Hepatic stellate cell (primary cell): ENCODE measurements at regions not wholly inside any gene's neighbourhood (a gene's known extent, or its start where the extent isn't known, plus 50 kb on each side); places are given as distances from the start of the nearest gene placed in this dataset.
"Not testable (repeated sequence)": the region's sequence is repeated elsewhere in the genome, so short reads cannot be mapped to it uniquely, and the experiment has no call there.

Experiments
- DNase-seq: peaks from one replicate; pipeline ENCODE4 v3.0.0; 2011; ENCODE audit warnings: low spot score

- no peak for DNase-seq
Measured at GRCh38 chr5:29162297-29162696, 2031.2 kb upstream of the CDH6 start.

DNA sequence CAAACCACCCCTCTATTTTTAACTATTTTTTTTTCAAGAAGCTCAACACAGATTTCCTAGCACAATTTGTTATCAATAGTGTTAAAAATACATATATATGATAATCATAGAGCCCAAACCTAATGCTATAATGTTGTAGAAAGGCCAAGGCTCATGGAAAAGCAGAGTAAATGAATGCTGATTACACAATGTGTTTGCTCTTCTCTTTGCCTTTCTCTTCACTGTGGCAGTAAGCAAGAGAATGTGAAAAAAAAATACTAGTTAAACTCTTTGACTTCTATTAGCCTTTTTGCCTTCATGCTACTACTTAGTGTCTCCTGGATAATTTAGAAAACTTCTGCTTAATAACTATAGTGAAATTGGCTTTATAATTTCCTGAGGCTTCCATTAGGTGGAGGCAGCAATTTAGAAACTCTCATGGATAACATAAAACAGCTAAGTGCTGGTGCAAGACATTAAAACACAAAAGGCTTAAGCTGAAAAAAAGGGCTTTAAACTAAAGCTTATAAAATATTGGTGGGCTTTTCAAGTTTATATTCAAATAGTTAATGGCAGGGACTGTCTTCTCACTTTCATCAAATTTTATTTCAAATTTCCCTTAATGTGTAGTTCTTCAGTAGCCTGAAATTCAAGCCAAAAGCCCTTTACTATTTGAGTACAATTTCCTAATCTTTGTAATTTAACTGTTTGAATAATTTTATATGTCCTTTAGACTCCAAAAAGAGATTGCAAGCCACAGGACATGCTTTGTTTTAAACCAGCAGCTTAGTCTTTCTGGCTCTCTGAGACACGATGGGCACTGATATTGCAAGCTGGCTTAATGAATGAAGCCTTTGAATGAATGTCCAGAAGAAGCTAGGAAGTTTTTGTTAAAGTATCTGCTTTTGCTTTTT, 2031.8 kb upstream of the CDH6 start:
- DNase-seq: no peak

DNA sequence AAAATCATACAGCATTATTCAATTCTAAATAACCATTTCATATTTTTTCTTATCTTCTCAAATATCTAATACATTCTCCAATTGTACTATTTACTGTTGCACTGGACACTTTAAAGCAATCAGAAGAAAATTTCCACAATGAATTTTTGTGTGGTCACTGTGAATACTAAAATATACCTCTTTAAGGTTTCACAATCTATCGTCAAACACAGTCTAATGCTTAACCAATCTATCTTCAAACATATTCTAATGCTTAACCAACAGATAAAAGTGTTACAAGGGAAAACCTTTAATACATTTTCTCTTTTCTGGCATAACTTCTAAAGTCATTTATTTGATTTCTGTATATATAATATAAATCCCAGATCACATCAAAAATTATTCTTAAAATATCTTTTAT, 2035.5 kb upstream of the CDH6 start:
- DNase-seq: no peak

- DNase-seq: no peak
Measured at GRCh38 chr5:29150840-29151239, 2042.6 kb upstream of the CDH6 start.

DNA sequence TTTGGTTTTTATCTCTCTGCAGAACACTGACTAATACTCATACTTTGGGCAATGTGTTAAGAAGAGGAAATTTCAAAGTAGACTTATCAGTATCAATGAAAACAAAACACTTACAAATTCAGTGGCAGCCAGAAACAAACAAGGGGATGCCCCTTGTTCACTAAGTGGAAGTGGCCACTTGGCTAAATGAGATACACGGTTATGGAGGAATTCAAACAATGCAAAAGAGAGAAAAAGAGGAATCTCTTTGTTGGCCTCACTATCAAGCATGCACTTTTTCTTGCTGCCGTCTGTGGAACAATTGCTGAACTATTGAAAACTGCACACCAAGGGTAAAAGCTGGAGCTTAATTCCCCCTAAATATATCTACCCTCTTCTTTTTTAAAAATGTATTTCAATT, 2044.9 kb upstream of the CDH6 start:
- no peak for DNase-seq

DNA sequence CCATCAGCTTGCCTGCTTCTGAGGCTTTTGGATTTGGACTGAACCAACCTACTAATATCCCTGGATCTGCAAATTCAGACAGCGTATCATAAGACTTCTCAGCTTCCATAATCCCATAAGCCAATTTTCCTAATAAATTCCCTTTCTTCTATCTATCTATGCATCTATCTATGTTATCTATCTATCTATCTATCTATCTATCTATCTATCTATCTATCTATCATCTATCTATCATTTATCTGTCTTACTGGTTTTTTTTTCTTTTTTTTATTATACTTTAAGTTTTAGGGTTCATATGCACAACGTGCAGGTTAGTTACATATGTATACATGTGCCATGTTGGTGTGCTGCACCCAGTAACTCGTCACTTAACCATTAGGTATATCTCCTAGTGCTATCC, 2045.4 kb upstream of the CDH6 start:
- DNase-seq: no peak

- no peak for DNase-seq
Measured at GRCh38 chr5:29143266-29143665, 2050.2 kb upstream of the CDH6 start.

DNA sequence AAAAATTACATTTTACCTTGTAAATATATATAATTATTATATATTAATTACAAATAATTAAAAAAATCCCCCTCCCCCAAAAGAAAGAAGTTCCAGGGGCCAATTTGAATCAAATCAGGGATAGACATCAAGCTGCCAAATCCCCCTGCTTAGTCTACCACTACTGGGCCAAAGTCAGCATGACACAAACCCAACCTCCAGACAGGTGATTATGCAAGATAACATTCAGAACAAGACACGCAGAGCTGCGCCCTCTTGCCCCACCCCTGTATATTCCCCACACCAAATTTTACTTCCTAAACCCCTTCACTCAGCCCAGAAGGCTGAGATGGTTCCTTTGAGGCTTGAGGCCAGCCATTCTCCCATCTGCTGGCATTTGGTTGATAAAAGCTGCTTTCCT, 2059.1 kb upstream of the CDH6 start:
- no peak for DNase-seq

DNA sequence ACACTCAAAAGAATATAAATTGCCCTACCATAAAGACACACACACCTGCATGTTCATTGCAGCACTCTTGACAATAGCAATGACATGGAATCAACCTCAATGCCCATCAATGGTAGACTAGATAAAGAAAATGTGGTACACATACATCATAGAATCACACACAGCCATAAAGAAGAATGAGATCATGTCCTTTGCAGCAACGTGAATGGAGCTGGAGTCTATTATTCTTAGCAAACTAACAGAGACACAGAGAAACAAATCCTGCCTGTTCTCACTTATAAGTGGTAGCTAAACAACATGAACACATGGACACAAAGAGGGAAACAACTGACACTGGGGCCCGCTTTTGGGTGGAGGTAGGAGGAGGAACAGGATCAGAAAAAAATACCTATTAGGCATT, 2062.2 kb upstream of the CDH6 start:
- no peak for DNase-seq

DNA sequence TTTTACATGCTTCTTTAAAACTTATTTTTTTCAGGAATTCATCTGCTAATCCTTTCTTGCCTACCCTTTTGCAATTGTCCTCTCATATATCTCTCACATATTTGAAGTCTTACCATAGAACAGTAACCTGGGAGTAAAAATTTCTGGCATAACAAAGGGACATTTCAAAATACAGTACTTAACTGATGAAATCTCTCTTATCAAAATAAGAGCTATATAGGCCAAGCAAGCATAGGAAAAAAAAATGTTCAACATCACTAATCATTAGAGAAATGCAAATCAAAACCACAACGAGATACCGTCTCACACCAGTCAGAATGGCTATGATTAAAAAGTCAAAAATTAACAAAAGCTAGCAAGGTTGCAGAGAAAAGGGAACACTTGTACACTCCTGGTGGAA, 2062.7 kb upstream of the CDH6 start:
- no peak for DNase-seq

GRCh38 chr5:29127524-29128156, 2065.8 kb upstream of the CDH6 start:
- DNase-seq: not testable (repeated sequence)

DNA sequence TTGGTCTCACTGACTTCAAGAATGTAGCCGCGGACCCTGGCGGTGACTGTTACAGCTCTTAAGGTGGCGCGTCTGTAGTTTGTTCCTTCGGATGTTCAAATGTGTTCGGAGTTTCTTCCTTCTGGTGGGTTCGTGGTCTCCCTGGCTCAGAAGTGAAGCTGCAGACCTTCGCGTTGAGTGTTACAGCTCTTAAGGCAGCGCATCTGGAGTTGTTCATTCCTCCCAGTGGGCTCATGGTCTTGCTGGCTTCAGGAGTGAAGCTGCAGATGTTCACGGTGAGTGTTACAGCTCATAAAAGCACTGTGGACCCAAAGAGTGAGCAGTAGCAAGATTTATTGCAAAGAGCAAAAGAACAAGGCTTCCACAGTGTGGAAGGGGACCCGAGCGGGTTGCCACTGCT, 2067.0 kb upstream of the CDH6 start:
- DNase-seq: not testable (repeated sequence)

- no peak for DNase-seq
Measured at GRCh38 chr5:29122306-29122705, 2071.2 kb upstream of the CDH6 start.

DNA sequence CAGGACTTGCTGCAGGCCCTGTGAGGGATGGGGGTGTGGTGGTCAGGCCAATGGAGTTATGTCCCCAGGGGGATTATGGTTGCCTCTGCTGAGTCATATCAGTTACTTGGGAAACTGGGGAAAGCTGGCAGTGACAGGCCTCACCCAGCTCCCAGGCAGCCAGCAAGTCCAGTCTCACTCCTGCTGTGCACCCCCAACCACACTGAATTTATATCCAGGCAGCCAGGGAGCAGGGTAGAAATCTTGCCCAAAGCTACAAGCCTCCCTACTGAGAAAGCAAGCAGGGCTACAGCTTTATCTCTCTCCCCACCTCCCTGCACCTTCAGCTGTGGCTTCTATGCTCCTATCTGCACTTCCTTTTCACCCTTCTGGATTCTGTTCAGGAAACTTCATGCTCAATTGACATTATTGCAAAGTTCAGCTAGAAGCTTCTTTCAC, 2076.0 kb upstream of the CDH9 start:
- DNase-seq: no peak

GRCh38 chr5:29113516-29113915, 2075.1 kb upstream of the CDH9 start:
- DNase-seq: no peak

- DNase-seq: no peak
Measured at GRCh38 chr5:29099585-29099984, 2061.2 kb upstream of the CDH9 start.

DNA sequence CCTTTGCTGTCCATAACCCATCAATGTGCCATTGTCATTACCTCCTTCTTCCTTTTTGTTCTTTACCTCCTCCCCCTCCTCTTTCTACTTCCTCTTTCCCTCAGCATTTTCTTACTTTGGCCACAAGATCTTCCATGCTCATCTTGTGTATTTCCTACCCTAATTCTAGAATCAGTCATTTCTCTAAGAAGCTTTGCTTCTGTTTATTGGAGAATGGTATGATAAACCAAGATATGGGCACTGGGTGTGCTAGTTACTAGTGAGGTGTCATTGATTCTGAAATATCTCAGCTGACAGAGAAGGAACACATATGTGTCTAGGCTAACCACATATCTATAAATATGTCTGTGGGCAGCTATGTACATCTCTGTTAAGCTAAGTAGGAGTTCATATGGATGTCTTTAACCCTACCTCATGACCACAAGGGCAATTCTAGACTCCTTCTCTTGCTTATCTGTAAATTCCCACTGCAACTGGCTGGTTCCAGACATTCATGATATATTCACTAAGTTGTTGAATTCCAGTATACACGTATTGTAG, 2051.3 kb upstream of the CDH9 start:
- DNase-seq: no peak

- no peak for DNase-seq
Measured at GRCh38 chr5:29085142-29085541, 2046.8 kb upstream of the CDH9 start.

DNA sequence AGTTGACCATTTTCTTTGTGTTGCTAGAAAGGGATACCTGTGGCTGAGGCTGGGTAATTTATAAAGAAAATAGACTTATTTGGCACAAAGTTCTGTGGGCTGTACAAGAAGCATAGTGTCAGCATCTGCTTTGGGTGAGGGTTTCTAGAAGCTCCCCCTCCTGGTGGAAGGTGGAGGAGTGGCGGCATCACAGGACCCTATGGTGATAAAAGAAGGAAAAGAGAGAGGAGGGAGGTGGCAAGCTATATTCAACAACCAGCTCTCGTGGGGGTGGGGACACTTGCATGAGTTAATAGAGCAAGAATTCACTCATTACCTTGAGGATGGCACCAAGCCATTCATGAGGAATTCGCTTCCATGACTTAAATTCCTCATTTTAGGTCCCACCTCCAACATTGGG, 2041.4 kb upstream of the CDH9 start:
- no peak for DNase-seq

- DNase-seq: no peak
Measured at GRCh38 chr5:29077451-29077850, 2039.1 kb upstream of the CDH9 start.

DNA sequence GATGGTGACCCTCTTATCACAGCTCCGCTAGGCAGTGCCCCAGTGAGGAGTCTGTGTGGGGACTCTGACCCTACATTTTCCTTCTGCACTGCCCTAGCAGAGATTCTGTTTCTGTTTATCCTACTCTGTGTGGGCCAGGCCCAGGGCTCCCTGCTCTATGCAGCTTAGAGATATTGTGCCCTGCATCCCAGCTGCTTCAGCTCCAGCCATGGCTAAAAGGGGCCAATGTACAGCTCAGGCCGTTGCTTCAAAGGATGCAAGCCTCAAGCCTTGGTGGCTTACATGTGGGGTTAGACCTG, 2030.7 kb upstream of the CDH9 start:
- no peak for DNase-seq

DNA sequence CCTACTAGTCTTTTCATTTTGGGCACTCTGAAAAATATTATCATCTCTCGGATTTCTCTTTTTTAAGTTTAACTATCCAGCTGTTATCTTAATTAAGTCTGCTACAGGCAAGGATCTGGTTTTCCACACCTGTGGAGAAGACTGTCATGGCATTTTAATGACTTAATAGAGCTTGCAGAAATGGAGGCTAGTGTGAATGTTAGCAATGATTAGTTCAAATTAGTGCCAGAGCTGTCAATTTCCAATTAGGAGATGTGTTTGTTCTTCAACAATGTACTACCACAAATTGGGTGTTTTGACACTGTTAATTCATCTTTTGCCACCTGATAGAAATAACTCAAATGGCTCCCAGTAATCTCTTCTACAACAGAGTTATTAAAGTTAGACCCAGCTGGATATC, 2023.0 kb upstream of the CDH9 start:
- DNase-seq: no peak

- DNase-seq: no peak
Measured at GRCh38 chr5:29054694-29055093, 2016.3 kb upstream of the CDH9 start.

- DNase-seq: no peak
Measured at GRCh38 chr5:29054282-29054681, 2015.9 kb upstream of the CDH9 start.
